Epithelial cell of prostate (primary cell): ENCODE measurements at regions not wholly inside any gene's neighbourhood (a gene's known extent, or its start where the extent isn't known, plus 50 kb on each side); places are given as distances from the start of the nearest gene placed in this dataset.
A peak's percentile ranks its signal among the peaks of the same experiment; 100 is the strongest.

Experiments
- DNase-seq: peaks from one replicate; pipeline ENCODE4 v3.0.0-alpha.2; 2011; ENCODE audit warnings: low read depth, low spot score
- H3K27ac ChIP-seq: fragments of 450-650 bp; 2 replicates; pipeline ENCODE4 v1.5.1; 2017; ENCODE audit warnings: mild to moderate bottlenecking

- no peak for DNase-seq
- no peak overlapping the region for H3K27ac ChIP-seq
These were observed 485.2 kb upstream of the CDH9 start for GRCh38 chr5:27523629-27524028.

GRCh38 chr5:27516437-27516836, 478.1 kb upstream of the CDH9 start:
- no peak overlapping the region for H3K27ac ChIP-seq
- DNase-seq, result no peak

- DNase-seq, result no peak
- H3K27ac ChIP-seq, result no peak overlapping the region
These were observed 472.7 kb upstream of the CDH9 start for GRCh38 chr5:27511061-27511460.

GRCh38 chr5:27503813-27504212, 465.4 kb upstream of the CDH9 start:
- H3K27ac ChIP-seq, result no peak overlapping the region
- DNase-seq, result no peak

- no peak overlapping the region for H3K27ac ChIP-seq
- no peak for DNase-seq
These were observed 463.9 kb upstream of the CDH9 start for GRCh38 chr5:27502236-27502635.

GRCh38 chr5:27497491-27497890, 459.1 kb upstream of the CDH9 start:
- no peak for DNase-seq

GRCh38 chr5:27494887-27495286, 456.5 kb upstream of the CDH9 start:
- H3K27ac ChIP-seq, result no peak overlapping the region
- peak; percentile 60 for DNase-seq

More at GRCh38 chr5:27497491-27497890, 459.1 kb upstream of the CDH9 start:
- H3K27ac ChIP-seq, result no peak overlapping the region

- H3K27ac ChIP-seq, result no peak overlapping the region
- DNase-seq, result no peak
These were observed 453.5 kb upstream of the CDH9 start for GRCh38 chr5:27491746-27492439.

GRCh38 chr5:27491047-27491446, 452.7 kb upstream of the CDH9 start:
- no peak overlapping the region for H3K27ac ChIP-seq
- no peak for DNase-seq

GRCh38 chr5:27489701-27490100, 451.3 kb upstream of the CDH9 start:
- H3K27ac ChIP-seq, result no peak overlapping the region
- no peak for DNase-seq

- DNase-seq, result no peak
- no peak overlapping the region for H3K27ac ChIP-seq
These were observed 444.3 kb upstream of the CDH9 start for GRCh38 chr5:27482663-27483062.

- no peak for DNase-seq
- H3K27ac ChIP-seq, result no peak overlapping the region
These were observed 441.5 kb upstream of the CDH9 start for GRCh38 chr5:27479859-27480258.

- H3K27ac ChIP-seq, result no peak overlapping the region
- no peak for DNase-seq
These were observed 439.2 kb upstream of the CDH9 start for GRCh38 chr5:27477550-27477949.

GRCh38 chr5:27476356-27476988, 438.1 kb upstream of the CDH9 start:
- H3K27ac ChIP-seq, result no peak overlapping the region
- no peak for DNase-seq

- DNase-seq, result no peak
- no peak overlapping the region for H3K27ac ChIP-seq
These were observed 436.7 kb upstream of the CDH9 start for GRCh38 chr5:27475063-27475462.

GRCh38 chr5:27474395-27474794, 436.0 kb upstream of the CDH9 start:
- DNase-seq, result no peak

GRCh38 chr5:27474047-27474309, 435.6 kb upstream of the CDH9 start:
- no peak for DNase-seq
- no peak overlapping the region for H3K27ac ChIP-seq

More at GRCh38 chr5:27474395-27474794, 436.0 kb upstream of the CDH9 start:
- H3K27ac ChIP-seq, result no peak overlapping the region

- DNase-seq, result no peak
These were observed 435.1 kb upstream of the CDH9 start for GRCh38 chr5:27473307-27474046.

GRCh38 chr5:27472871-27473270, 434.5 kb upstream of the CDH9 start:
- DNase-seq, result no peak
- no peak overlapping the region for H3K27ac ChIP-seq

More at GRCh38 chr5:27473307-27474046, 435.1 kb upstream of the CDH9 start:
- no peak overlapping the region for H3K27ac ChIP-seq

GRCh38 chr5:27472000-27472763, 433.8 kb upstream of the CDH9 start:
- DNase-seq, result no peak
- no peak overlapping the region for H3K27ac ChIP-seq

- DNase-seq, result no peak
- no peak overlapping the region for H3K27ac ChIP-seq
These were observed 428.6 kb upstream of the CDH9 start for GRCh38 chr5:27466959-27467358.
